Upper lobe of left lung (tissue), 4 donors: ENCODE measurements at regions not wholly inside any gene's neighbourhood (a gene's known extent, or its start where the extent isn't known, plus 50 kb on each side); places are given as distances from the start of the nearest gene placed in this dataset.

Experiments
- EP300 ChIP-seq, 4 donors: sonication (generic); formaldehyde crosslinking; IDR thresholded peaks; one replicate each; pipeline ENCODE4 v1.5.1; 2017; ENCODE audit warnings: antibody characterized with exemption in 4 of 4, control low read depth in 2 of 4
- POLR2A ChIP-seq, 4 donors: fragments of 450-650 bp; IDR thresholded peaks; one replicate each; pipeline ENCODE4 v1.5.1; 2016 to 2017; ENCODE audit warnings: antibody characterized with exemption in 4 of 4, mild to moderate bottlenecking in 2 of 4
- POLR2AphosphoS5 ChIP-seq, 2 donors: sonication (generic); formaldehyde crosslinking; IDR thresholded peaks; one replicate each; pipeline ENCODE4 v1.5.1; 2017; ENCODE audit warnings: antibody characterized with exemption in 2 of 2
- TF ChIP-seq, protein P1 (sequence below), 6 experiments: fragments of 450-650 bp in 4 of 6; fragments of 200-600 bp in 2 of 6; sonication (generic) in 2 of 6; IDR thresholded peaks; one replicate each; pipeline ENCODE4 v1.5.1; 2016 to 2019; ENCODE audit warnings: antibody characterized with exemption in 6 of 6

- TF ChIP-seq, protein P1, sequence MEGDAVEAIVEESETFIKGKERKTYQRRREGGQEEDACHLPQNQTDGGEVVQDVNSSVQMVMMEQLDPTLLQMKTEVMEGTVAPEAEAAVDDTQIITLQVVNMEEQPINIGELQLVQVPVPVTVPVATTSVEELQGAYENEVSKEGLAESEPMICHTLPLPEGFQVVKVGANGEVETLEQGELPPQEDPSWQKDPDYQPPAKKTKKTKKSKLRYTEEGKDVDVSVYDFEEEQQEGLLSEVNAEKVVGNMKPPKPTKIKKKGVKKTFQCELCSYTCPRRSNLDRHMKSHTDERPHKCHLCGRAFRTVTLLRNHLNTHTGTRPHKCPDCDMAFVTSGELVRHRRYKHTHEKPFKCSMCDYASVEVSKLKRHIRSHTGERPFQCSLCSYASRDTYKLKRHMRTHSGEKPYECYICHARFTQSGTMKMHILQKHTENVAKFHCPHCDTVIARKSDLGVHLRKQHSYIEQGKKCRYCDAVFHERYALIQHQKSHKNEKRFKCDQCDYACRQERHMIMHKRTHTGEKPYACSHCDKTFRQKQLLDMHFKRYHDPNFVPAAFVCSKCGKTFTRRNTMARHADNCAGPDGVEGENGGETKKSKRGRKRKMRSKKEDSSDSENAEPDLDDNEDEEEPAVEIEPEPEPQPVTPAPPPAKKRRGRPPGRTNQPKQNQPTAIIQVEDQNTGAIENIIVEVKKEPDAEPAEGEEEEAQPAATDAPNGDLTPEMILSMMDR (IDR thresholded peaks at IDR 0.05), result no peak
- no peak for TF ChIP-seq POLR2AphosphoS5 (IDR thresholded peaks at IDR 0.05)
- no peak for TF ChIP-seq EP300 (IDR thresholded peaks at IDR 0.05)
- no peak for TF ChIP-seq POLR2A (IDR thresholded peaks at IDR 0.05)
Observed at GRCh38 chr12:3337944-3338343, 153.1 kb upstream of the PRMT8 start.
